ENCODE measurements at regions not wholly inside any gene's neighbourhood (a gene's known extent, or its start where the extent isn't known, plus 50 kb on each side); places are given as distances from the start of the nearest gene placed in this dataset.

DNA sequence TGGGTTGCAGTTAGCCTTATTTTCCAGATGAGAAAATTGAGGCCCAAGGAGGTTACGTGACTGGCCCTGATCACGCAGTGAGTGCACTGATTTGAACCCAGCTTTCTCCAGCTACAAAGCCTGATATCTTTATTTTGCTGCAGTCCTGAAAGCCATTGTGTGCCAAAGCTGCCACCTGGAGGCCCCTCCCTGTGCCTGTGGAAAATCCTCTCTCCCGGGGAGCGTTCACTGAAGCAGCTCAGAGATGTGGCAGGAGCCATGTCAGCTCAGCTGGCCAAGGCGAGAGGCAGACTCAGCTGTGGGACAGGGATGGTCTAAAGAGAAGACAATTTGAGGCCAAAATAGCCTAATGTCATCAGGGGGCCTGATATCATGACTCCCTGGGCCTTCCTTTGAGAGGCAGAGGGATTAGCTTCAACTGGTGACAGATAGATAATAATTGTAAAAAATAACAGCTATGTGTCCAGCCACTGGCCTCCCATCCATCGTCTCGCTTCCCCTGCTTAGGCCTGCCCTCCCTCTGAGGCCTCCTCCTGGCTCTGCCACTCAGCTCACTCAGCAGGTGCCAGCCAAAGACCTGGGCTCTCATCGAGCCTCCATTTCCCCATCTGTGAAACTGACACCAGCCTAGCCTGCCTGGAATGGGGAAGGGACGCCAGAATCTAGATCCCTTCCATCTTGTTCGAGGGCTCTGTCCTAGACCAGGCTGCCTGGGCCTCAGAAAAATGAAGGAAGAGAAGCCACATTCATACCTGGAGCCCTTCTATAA is 74.3 kb upstream of the GGTA1 start:
- no peaks in the 10 kb centered on the region for H3K4me1 Mint-ChIP-seq
- CTCF ChIA-PET (ENCODE audit: partially characterized antibody) = no interaction called here

DNA sequence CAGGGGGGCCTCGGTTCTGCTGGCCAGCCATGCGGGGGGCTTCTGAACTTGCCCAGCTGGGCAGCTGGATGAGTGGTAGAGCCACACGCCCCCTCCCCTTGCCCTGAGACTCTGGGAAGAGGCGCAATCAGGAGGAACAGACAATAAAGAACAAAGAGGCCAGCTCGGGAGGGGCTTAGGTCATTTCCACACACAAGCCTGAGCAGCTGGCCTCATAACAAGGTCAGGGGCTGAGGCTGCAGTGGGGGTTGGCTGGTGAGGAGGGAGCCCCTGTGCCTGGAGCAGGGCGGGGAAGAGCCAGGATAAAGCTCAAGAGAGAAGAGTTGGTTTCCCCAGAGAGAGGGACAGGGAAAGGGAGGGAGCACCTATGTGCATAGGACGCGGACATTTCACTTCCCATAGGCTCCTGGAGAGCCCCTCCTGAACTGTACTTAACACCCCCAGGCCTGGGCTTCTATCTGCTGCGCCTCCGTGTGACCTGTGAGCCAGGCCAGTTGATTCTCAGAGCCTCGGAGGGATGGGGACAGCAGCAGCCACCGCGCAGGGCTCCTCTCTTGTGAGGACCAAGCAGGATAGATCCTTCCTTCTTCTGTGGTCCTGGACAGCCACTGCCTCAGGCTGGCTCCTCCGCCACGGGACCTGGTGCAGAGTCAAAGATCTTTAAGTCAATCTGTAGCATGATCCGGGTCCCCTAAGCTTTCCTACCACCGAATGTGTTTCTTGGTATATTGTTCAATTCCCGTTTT is 75.3 kb upstream of the GGTA1 start:
- DNase-seq = no peak
- no peaks in the 10 kb centered on the region for H3K9me3 ChIP-seq (ENCODE audit: control insufficient read depth in 1 of 2, low read length in 2 of 2)
- Mint-ChIP-seq H3K4me3 (no peak overlapping the region), H3K9me3 (peaks cover 0 to 3% (median 0%) of the 10 kb centered on the region in 8 donors), H3K36me3 (no peaks in the 10 kb centered on the region), H3K27me3 (peaks cover 0 to 14% of the 10 kb centered on the region in 2 donors), H3K27ac (no peak overlapping the region), H3K4me1 (no peaks in the 10 kb centered on the region)
- H3K36me3 ChIP-seq (ENCODE audit: insufficient read depth, low read length) = no peaks in the 10 kb centered on the region
- no peaks in the 10 kb centered on the region for H3K4me1 ChIP-seq (ENCODE audit: insufficient read depth, low read length)
- no peak overlapping the region for H3K27ac ChIP-seq (ENCODE audit: low read depth, low read length)
- no peak overlapping the region for H3K4me3 ChIP-seq (ENCODE audit: low read length in 2 of 2)
- intact Hi-C loops (cut with micrococcal nuclease) = no loop called here
- POLR2A ChIA-PET (ENCODE audit: partially characterized antibody) = no interaction called here
- CTCF ChIA-PET (ENCODE audit: partially characterized antibody) = no interaction called here
- peaks cover 4% of the 10 kb centered on the region for H3K27me3 ChIP-seq (ENCODE audit: insufficient read depth, low read length)

More for the DNA sequence above, 74.3 kb upstream of the GGTA1 start:
- H3K4me3 Mint-ChIP-seq = no peak overlapping the region
- Histone ChIP-seq H3K36me3 (ENCODE audit: insufficient read depth, low read length) (no peaks in the 10 kb centered on the region), H3K9me3 (ENCODE audit: control insufficient read depth in 1 of 2, low read length in 2 of 2) (no peaks in the 10 kb centered on the region), H3K27ac (ENCODE audit: low read depth, low read length) (no peak overlapping the region), H3K4me1 (ENCODE audit: insufficient read depth, low read length) (no peaks in the 10 kb centered on the region), H3K4me3 (ENCODE audit: low read length in 2 of 2) (no peak overlapping the region), H3K27me3 (ENCODE audit: insufficient read depth, low read length) (no peaks in the 10 kb centered on the region)
- no peak for DNase-seq
- H3K27me3 Mint-ChIP-seq = peaks cover 0 to 6% of the 10 kb centered on the region in 2 donors
- peaks cover 0 to 3% (median 0%) of the 10 kb centered on the region in 8 donors for H3K9me3 Mint-ChIP-seq
- no peaks in the 10 kb centered on the region for H3K36me3 Mint-ChIP-seq
- intact Hi-C loops (cut with micrococcal nuclease) = no loop called here
- no peak overlapping the region for H3K27ac Mint-ChIP-seq
- POLR2A ChIA-PET (ENCODE audit: partially characterized antibody) = no interaction called here

DNA sequence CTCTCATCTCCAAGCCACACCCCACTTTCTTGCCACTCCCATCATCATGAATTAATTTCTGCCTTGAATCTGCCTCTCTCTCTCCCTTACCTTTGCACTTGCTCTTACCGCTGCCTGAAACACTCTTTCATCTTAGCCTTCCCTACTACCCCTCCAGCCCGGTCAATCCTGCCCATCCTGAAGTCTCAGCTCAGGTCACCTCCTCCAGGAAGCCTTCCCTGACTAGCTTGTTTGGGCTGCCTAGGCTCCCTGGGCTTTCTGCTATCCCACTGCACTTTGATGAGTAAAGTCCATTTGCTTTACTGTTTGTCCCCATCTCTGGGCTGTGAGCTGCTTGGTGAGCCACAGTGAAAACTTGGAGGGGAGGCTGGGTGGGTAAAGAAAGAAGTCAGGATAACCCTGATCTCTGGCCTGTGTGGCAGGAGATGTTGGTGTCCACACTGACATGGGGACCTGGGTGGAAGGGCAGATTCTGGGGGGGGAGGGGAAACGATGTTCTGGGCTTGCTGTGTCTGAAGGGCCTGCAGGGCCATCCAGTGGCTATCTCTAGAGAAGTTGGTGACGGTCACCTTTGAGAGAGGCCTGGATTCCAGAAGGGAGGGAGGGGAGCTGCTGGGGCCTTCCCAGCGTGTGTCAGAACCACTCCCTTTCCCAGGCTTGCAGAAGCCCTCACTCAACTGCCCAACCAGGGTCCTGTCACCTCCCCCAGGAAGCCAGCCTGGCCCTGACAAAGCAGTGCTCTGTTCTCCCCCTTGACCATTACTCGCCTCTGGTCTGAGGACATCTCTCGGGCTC is 75.0 kb upstream of the DAB2IP start:
- Mint-ChIP-seq H3K36me3 (no peaks in the 10 kb centered on the region), H3K9me3 (no peaks in the 10 kb centered on the region), H3K27me3 (peaks cover 0 to 9% of the 10 kb centered on the region in 2 donors), H3K4me3 (no peak overlapping the region), H3K27ac (peak overlapping the region in 1 of 7 donors; percentile 0), H3K4me1 (no peaks in the 10 kb centered on the region)
- Histone ChIP-seq H3K27ac (ENCODE audit: low read depth, low read length) (no peak overlapping the region), H3K27me3 (ENCODE audit: insufficient read depth, low read length) (peaks cover 5% of the 10 kb centered on the region), H3K4me3 (ENCODE audit: low read length in 2 of 2) (no peak overlapping the region), H3K9me3 (ENCODE audit: control insufficient read depth in 1 of 2, low read length in 2 of 2) (no peaks in the 10 kb centered on the region), H3K4me1 (ENCODE audit: insufficient read depth, low read length) (no peaks in the 10 kb centered on the region), H3K36me3 (ENCODE audit: insufficient read depth, low read length) (no peaks in the 10 kb centered on the region)
- ChIA-PET CTCF (ENCODE audit: partially characterized antibody) (no interaction called here), POLR2A (ENCODE audit: partially characterized antibody) (no interaction called here)
- DNase-seq = no peak
- intact Hi-C loops (cut with micrococcal nuclease) = no loop called here

DNA sequence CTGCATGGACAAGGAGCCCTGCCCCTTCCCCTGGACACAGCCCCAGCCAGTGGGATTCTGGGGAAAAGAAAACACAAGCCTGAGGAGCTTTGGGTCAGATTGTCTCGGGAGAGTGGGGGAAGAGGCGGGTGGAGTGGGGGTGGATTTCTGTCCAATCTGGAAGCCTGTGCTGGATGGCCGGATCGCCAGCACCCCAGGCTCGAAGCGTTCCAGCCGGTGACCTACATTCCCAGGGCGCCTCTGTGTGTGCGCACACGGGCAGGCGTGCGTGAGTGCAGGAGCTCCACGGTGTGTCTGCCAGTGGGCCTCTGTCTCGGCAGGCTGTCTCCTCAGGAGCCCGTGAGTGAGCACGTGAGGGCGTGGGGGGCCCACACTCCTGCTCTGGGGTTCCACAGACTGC is 74.3 kb upstream of the DAB2IP start:
- H3K27me3 Mint-ChIP-seq = peaks cover 0 to 9% of the 10 kb centered on the region in 2 donors
- H3K36me3 Mint-ChIP-seq = no peaks in the 10 kb centered on the region
- no peaks in the 10 kb centered on the region for H3K36me3 ChIP-seq (ENCODE audit: insufficient read depth, low read length)
- POLR2A ChIA-PET (ENCODE audit: partially characterized antibody) = no interaction called here
- H3K4me3 ChIP-seq (ENCODE audit: low read length in 2 of 2) = no peak overlapping the region
- peaks cover 5% of the 10 kb centered on the region for H3K27me3 ChIP-seq (ENCODE audit: insufficient read depth, low read length)
- DNase-seq = no peak
- H3K4me1 ChIP-seq (ENCODE audit: insufficient read depth, low read length) = no peaks in the 10 kb centered on the region
- H3K27ac Mint-ChIP-seq = no peak overlapping the region
- no peak overlapping the region for H3K27ac ChIP-seq (ENCODE audit: low read depth, low read length)
- CTCF ChIA-PET (ENCODE audit: partially characterized antibody) = no interaction called here
- intact Hi-C loops (cut with micrococcal nuclease) = no loop called here
- no peaks in the 10 kb centered on the region for H3K9me3 ChIP-seq (ENCODE audit: control insufficient read depth in 1 of 2, low read length in 2 of 2)
- H3K4me3 Mint-ChIP-seq = no peak overlapping the region
- no peaks in the 10 kb centered on the region for H3K9me3 Mint-ChIP-seq
- no peaks in the 10 kb centered on the region for H3K4me1 Mint-ChIP-seq

DNA sequence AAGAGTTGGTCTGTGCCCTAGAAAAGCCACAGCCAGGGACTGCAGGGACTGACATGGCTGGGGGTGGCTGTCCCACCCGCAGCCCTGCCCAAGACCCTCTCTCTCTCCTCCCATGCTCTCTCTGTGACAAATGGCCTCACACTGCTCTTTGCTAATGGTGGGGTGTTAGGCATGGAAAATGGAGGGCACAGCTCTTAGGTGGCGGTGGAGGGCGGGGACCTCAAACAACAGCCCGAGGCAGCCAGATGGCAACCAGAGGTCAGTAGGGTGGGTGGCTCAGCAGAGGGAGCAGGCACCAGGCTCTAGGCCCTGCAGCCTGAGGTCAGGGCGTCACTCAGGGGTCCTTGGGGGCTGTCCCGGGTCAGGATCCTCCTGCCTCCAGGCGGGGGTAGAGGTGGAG is 73.9 kb upstream of the DAB2IP start:
- Mint-ChIP-seq H3K9me3 (no peaks in the 10 kb centered on the region), H3K4me3 (no peak overlapping the region), H3K36me3 (no peaks in the 10 kb centered on the region), H3K27ac (no peak overlapping the region), H3K27me3 (peaks cover 0 to 9% of the 10 kb centered on the region in 2 donors), H3K4me1 (no peaks in the 10 kb centered on the region)
- ChIA-PET POLR2A (ENCODE audit: partially characterized antibody) (no interaction called here), CTCF (ENCODE audit: partially characterized antibody) (no interaction called here)
- no peak overlapping the region for H3K27ac ChIP-seq (ENCODE audit: low read depth, low read length)
- no peaks in the 10 kb centered on the region for H3K4me1 ChIP-seq (ENCODE audit: insufficient read depth, low read length)
- H3K9me3 ChIP-seq (ENCODE audit: control insufficient read depth in 1 of 2, low read length in 2 of 2) = no peaks in the 10 kb centered on the region
- DNase-seq = no peak
- H3K4me3 ChIP-seq (ENCODE audit: low read length in 2 of 2) = no peak overlapping the region
- H3K27me3 ChIP-seq (ENCODE audit: insufficient read depth, low read length) = peaks cover 5% of the 10 kb centered on the region
- intact Hi-C loops (cut with micrococcal nuclease) = no loop called here
- no peaks in the 10 kb centered on the region for H3K36me3 ChIP-seq (ENCODE audit: insufficient read depth, low read length)

DNA sequence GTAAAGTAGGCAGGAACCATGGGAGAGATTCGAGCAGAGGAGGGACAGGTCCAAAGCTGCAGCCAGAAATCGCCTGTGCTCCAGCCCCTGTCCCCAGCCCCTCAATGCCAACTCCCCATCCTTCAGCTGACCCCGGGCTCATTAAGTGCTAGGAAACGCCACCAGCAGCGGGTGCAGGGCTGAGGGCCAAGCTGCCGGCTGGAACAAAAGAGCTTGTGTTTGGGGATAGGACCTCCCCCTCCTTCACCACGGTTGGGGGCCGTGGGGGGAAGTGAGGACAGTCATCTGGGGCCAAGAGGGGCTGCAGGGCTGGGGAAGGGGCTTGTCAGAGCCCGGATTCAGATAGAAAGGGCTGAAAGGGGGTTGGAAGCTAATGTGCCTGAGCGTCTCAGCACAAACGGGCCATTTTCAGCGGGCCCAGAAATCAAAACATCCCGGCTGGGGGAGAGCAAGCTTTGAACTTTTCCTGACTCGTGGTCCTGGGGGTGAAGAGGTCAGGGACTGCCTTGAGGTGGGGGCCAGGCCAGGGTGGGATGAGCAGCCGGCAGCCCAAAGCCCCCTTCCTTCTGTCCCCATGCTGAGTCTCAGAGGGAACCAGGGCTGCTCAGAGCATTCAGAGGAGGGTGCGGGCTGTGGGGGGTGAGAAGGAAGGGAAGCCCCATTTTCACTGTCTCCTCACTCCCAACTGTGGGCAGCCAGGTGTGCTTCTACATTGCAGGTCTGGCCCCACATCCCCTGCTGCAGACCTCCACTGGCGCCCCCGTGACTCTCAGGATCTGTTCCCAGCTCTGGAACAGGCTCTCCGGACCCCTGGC is 69.4 kb upstream of the DAB2IP start:
- peaks cover 5% of the 10 kb centered on the region for H3K27me3 ChIP-seq (ENCODE audit: insufficient read depth, low read length)
- H3K27me3 Mint-ChIP-seq = peaks cover 1 to 19% of the 10 kb centered on the region in 2 donors
- no peak overlapping the region for H3K27ac Mint-ChIP-seq
- no peaks in the 10 kb centered on the region for H3K4me1 Mint-ChIP-seq
- H3K4me1 ChIP-seq (ENCODE audit: insufficient read depth, low read length) = no peaks in the 10 kb centered on the region
- DNase-seq = no peak
- H3K9me3 ChIP-seq (ENCODE audit: control insufficient read depth in 1 of 2, low read length in 2 of 2) = no peaks in the 10 kb centered on the region
- ChIA-PET POLR2A (ENCODE audit: partially characterized antibody) (no interaction called here), CTCF (ENCODE audit: partially characterized antibody) (interaction anchor here (1.4 kb wide), 1 partner anchor 12 kb away, joined by 3 read pairs; no protein-coding TSS in a partner anchor)
- H3K4me3 ChIP-seq (ENCODE audit: low read length in 2 of 2) = no peak overlapping the region
- H3K36me3 Mint-ChIP-seq = no peaks in the 10 kb centered on the region
- H3K27ac ChIP-seq (ENCODE audit: low read depth, low read length) = no peak overlapping the region
- H3K9me3 Mint-ChIP-seq = no peaks in the 10 kb centered on the region
- no peaks in the 10 kb centered on the region for H3K36me3 ChIP-seq (ENCODE audit: insufficient read depth, low read length)
- intact Hi-C loops (cut with micrococcal nuclease) = no loop called here
- no peak overlapping the region for H3K4me3 Mint-ChIP-seq

DNA sequence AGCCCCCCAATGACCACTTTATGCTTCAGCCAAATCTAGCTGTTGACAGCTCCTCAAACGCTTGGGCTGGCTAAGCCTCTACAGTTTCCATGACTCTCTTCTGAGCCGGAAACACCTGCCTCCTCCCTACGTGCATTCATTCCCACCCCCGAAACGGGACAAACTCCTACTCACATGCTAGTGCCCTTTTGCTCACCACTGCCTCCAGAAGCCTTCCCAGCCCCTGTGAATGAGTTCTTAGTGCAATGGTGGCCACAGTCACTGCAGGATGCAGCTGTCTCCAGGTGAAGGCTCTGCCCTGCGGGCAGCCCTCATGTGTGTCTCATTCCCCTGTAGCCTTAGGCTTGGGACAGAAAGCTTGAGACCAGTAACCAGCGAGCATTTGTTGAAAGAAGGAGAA is 68.8 kb upstream of the DAB2IP start:
- H3K27ac Mint-ChIP-seq = no peak overlapping the region
- H3K4me3 ChIP-seq (ENCODE audit: low read length in 2 of 2) = no peak overlapping the region
- H3K9me3 Mint-ChIP-seq = peaks cover 0 to 4% (median 0%) of the 10 kb centered on the region in 8 donors
- no peaks in the 10 kb centered on the region for H3K36me3 Mint-ChIP-seq
- ChIA-PET POLR2A (ENCODE audit: partially characterized antibody) (no interaction called here), CTCF (ENCODE audit: partially characterized antibody) (no interaction called here)
- peaks cover 1 to 19% of the 10 kb centered on the region in 2 donors for H3K27me3 Mint-ChIP-seq
- no peaks in the 10 kb centered on the region for H3K4me1 Mint-ChIP-seq
- DNase-seq = no peak
- no peaks in the 10 kb centered on the region for H3K9me3 ChIP-seq (ENCODE audit: control insufficient read depth in 1 of 2, low read length in 2 of 2)
- no peak overlapping the region for H3K4me3 Mint-ChIP-seq
- no peaks in the 10 kb centered on the region for H3K36me3 ChIP-seq (ENCODE audit: insufficient read depth, low read length)
- no peak overlapping the region for H3K27ac ChIP-seq (ENCODE audit: low read depth, low read length)
- no peaks in the 10 kb centered on the region for H3K4me1 ChIP-seq (ENCODE audit: insufficient read depth, low read length)
- peaks cover 5% of the 10 kb centered on the region for H3K27me3 ChIP-seq (ENCODE audit: insufficient read depth, low read length)
- intact Hi-C loops (cut with micrococcal nuclease) = no loop called here
